Right ventricle myocardium inferior (tissue), 1 donor: ENCODE measurements at regions not wholly inside any gene's neighbourhood (a gene's known extent, or its start where the extent isn't known, plus 50 kb on each side); places are given as distances from the start of the nearest gene placed in this dataset.

Experiments used
- ATAC-seq: fragments of 200-7000 bp; cut with Tn5 transposase; one replicate; pipeline ENCODE4 v1.9.1; 2020; ENCODE audit warnings: mild to moderate bottlenecking, moderate library complexity
- DNase-seq: peaks from one replicate; pipeline ENCODE4 v3.0.0; 2021; ENCODE audit errors: missing footprints
- intact Hi-C: fragments of 100-400 bp; cut with DNase I; formaldehyde crosslinking; loops from one replicate; pipeline ENCODE4 v1.11.0; 2022
- donor health status: DM: no; HTN: yes; CAD: no; lungs with severe emphysema.

DNA sequence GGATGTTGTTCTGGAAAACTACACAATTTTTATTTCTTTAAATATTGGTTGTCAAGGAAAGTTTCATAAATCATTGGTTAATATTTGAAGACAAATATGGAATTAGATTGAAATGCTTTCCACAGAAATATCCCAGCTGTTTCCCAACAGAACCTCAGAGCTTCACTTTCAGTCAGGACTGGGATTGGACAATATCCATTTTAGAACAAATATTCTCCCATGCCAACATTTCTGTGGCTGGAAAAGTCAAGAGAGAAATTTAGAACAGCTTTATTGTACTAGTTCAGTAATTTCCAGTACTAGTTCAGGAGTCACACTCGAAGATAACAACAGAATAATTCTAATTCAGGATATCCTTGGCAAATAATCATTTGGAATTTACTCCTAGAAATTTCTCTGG is 116.1 kb upstream of the TUT7 start:
- DNase-seq = no peak
- intact Hi-C loops = no loop called here
- ATAC-seq = no peak

DNA sequence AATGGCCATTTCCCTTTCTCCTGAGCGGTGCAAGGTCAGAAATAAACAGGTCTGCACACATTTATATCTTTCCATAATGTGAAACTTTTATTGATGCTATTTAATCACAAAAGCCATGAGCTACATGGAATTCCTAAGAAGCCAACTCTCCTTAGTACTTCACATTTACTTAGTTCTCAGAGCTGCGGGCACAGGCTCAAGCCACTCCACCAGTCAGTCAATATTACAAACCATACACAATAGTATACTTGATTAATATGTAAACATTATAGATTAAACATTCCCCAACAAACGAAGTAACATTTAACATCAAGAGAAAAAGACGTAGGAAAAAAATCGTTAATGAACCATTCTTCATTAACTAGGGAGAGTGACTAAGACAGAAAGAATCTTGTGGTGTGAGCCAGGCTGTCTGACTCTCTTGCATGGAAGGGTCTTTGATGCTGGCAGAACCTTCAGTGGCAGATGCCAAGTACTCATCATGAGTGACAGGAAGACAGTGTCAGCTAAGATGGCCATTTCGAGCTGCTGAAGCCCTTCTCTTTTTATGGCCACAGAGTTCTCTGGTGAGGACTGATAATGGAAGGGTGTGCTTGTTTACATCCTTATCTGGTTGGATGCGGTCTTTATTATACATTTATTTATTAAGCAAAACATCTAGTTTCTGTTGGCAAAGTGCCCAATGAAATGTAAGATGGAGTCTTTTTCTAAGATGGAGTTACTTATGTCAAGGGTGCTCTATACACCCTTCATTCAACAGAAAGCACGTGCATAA is 115.5 kb upstream of the TUT7 start:
- intact Hi-C loops = no loop called here
- no peak for ATAC-seq
- no peak for DNase-seq

DNA sequence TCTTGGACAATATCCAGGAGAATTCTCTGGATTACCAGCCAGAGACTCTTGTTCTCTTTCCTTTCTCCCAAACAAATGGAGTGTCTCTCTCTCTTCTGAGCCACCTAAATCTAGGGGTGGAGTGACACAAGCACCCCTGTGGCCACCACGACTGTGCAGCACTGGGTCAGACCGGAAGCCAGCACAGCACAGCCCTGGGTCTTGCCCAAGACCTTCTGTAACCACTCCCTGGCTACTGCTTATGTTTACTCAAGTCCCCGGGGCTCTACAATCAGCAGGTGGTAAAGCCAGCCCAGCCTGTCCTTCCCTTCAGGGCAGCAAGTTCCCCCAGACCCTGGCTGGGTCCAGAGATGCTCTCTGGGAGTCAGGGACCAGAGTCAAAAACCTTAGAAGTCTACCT is 110.0 kb upstream of the TUT7 start:
- ATAC-seq (no peak), DNase-seq (no peak)
- intact Hi-C loops = no loop called here

DNA sequence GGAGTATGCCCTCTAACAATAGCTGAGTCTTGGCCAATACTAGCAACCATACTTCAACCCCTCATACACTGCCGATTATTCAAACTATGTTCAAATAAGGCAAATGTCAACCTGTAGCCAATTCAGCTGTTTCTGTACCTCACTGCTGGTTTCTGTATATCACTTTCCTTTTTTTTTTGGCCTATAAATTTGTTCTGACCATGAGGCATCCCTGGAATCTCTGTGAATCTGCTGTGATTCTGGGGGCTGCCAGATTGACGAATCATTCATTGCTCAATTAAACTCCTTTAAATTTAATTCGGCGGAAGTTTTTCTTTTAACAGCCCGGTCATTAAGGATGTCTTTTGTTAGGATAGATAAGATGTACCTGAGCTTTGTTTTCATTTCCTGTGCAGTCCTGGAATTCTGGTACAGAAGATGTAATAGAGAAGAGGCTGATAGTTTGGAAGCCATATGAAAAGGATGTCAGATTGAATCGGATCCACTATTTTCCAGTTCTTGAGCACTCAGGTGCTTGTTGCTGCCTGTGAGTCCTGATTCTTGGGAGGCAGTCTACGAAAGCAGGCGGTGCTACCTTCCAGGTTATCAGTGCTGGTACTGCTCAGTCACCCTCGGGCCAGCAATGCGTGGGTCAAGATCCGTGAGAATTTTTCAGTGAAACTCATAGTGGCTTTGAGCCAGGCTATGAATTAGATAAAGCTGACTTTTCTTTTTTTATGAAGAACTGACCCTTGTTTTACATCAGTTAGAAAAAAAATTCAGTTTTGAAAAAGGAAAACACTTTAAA is 106.2 kb upstream of the TUT7 start:
- ATAC-seq = no peak
- DNase-seq = no peak

GRCh38 chr9:86459599-86460155 is 105.5 kb upstream of the TUT7 start:
- no peak for ATAC-seq
- intact Hi-C loops = no loop called here
- no peak for DNase-seq

More for the DNA sequence above, 106.2 kb upstream of the TUT7 start:
- intact Hi-C loops = no loop called here

DNA sequence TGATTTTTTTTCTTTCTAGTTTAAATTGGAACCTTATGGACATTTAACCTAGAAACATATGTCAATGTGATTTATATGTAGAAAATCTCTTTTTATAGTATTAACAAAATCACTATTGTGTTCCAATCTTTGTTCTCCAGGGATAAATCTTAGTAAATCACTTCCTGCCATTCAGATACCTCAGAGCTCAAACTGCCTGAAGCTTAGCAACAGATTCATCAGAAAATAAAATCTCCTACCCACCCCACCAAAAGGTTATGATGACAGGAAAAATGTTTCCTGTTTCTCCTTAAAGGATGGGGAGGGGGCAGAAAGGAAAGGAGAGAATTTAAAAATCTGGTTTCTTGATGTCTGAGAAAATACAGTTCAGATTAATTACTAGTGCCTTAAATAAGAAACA is 105.0 kb upstream of the TUT7 start:
- no peak for DNase-seq
- intact Hi-C loops = no loop called here
- ATAC-seq = no peak

DNA sequence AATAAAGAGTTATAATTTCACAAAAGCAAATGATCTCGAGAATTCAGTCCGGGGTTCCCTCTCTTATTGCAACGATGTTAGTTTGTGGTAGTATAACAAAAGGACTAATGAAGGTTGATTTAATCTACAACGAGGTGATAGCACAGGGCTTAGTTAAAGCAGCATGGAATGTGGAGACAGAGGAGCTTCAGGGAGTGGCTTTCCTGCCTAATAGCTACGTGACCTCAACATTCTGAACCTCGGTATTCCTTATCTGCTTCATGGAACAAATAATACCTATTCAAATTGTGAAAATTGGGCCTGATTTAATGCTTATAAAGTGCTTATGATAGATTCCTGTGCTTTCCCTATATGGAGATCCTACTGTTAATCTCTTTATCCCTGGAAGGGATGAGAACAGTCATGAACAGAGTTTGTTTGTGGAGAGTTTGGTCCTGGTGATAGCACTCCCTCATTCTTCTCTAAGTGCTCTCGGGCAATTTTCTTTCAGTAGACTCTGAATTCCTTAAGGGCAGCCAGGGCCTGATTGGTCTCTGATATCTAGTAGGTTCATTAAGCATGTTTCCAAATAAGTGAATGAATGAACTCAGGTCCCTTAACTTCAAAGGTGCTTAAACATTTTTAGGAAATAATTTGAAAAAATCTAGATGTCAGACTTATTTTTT is 104.1 kb upstream of the TUT7 start:
- ATAC-seq (no peak), DNase-seq (no peak)
- intact Hi-C loops = no loop called here

DNA sequence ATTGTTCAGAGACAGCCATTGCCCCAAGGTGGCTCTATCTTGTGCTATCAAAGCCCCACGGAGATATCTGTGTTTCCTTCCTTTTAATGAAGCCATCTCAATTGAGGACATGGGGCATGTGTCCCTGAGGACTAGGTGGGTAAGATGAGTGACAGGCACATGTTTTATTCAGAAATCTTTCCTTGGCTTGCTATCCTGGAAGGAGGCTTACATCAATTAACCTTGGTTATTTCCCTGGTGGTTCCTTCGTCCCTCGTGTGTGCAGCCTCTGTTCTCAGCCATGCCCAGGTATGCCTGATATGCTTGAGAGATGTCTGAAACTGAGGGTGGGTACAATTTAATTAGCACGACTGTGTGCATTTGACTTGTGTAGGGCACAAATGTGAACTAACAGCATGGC is 102.2 kb upstream of the TUT7 start:
- no peak for ATAC-seq
- intact Hi-C loops = no loop called here
- no peak for DNase-seq

GRCh38 chr9:86454701-86455615 is 100.7 kb upstream of the TUT7 start:
- ATAC-seq (no peak), DNase-seq (no peak)
- intact Hi-C loops = no loop called here

GRCh38 chr9:86452201-86452828 is 98.1 kb upstream of the TUT7 start:
- DNase-seq (no peak), ATAC-seq (peak; percentile 63)
- intact Hi-C loops = no loop called here

- intact Hi-C loops = no loop called here
- no peak for DNase-seq
- no peak for ATAC-seq
These were observed 95.0 kb upstream of the TUT7 start for GRCh38 chr9:86449246-86449645.

DNA sequence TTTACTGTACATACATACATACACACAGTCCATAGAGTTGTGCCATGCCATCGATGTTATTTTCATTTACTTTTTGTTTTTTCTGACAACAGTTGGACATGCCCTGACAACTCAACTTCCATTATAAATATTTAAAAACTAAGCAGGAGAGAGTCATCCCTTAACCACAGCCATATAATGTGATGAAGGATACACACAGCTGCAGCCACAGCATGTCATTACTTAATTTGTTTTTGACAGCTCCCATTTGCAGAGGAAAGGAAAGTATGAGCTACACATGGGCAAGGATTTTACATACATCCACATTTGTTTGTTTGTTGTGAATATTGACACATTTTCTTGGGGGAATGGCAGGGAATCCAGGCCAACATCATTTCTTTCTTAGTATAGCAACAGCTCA is 91.5 kb upstream of the TUT7 start:
- intact Hi-C loops = no loop called here
- no peak for DNase-seq
- ATAC-seq = no peak

DNA sequence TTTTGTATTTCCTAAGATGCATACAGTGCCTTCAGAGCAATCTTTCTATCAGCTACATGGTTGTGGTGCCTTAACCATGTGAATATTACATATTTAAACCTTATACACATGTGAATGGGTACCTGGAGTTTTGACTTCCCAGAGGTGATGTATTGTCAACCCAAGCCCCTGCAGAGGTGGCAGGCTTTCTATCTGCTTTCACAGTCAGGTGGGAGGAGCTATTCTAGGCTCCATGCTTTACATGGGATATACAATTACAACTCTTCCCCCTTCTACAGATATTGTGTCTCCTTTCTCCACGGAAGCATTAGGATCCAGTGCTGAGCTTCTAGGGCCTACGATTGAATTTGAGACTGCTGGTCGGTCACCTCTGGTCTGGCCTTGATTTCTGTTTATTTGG is 89.8 kb upstream of the TUT7 start:
- ATAC-seq = no peak
- DNase-seq = no peak
- intact Hi-C loops = no loop called here

DNA sequence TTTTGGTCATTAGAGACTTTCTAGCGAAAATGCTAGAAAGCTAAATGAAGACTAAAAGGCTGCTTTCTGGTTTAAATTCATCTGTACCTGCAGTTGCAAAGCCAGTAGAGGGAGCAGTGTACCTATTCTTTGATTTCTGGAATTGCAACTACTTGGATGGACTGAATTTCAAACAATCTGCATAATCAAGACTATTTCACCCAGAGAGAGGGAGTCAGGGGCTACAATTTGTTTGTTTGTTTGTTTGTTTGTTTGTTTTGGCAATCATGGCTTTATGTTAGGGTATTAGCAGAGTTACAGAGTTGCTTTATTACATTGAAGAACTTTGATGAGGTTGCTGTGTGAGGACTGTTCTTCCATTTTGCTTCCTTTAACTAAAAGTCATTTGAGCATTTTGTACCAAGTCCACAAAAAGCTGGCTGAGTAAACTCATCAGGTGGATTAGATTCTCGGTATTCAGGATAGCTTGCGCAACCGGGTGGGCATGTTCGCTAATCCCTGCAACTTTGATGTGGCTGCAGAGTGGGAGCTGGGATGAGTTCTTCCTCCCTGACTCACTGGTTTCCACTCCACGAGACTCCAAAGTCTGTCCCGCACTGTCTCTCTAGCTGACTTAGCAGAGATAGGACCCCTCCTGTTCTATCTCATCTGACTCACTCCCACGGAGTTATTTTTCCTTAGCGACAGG is 80.0 kb upstream of the TUT7 start:
- intact Hi-C loops = loop anchor here (5.0 kb wide), 1 partner anchor 888 kb away; no protein-coding TSS in a partner anchor
- DNase-seq (no peak), ATAC-seq (peak; percentile 72)

GRCh38 chr9:86424251-86424891 is 70.2 kb upstream of the TUT7 start:
- DNase-seq = no peak
- peak; percentile 37 for ATAC-seq
- intact Hi-C loops = no loop called here

- ATAC-seq (no peak), DNase-seq (no peak)
- intact Hi-C loops = loop anchor here (10.0 kb wide), 1 partner anchor 1251 kb away; no protein-coding TSS in a partner anchor
These were observed 60.0 kb upstream of the TUT7 start for GRCh38 chr9:86413971-86414880.
